SH-SY5Y (cell line): ENCODE measurements at regions not wholly inside any gene's neighbourhood (a gene's known extent, or its start where the extent isn't known, plus 50 kb on each side); places are given as distances from the start of the nearest gene placed in this dataset.

Experiments used
- GATA2 ChIP-seq: IDR thresholded peaks from 2 replicates; pipeline ENCODE4 v1.6.1; 2011; ENCODE audit warnings: mild to moderate bottlenecking, low read depth, low read length
- GATA3 ChIP-seq: IDR thresholded peaks from 2 replicates; pipeline ENCODE4 v1.6.1; 2011; ENCODE audit warnings: low read depth, mild to moderate bottlenecking, low read length, moderate library complexity

- TF ChIP-seq GATA3, result no peak
- no peak for TF ChIP-seq GATA2
Measured at GRCh38 chr4:42736527-42737195, 79.8 kb upstream of the ATP8A1 start.
